ENCODE measurements at regions not wholly inside any gene's neighbourhood (a gene's known extent, or its start where the extent isn't known, plus 50 kb on each side); places are given as distances from the start of the nearest gene placed in this dataset.

- H3K27ac ChIP-seq: no peak overlapping the region
- no peak for TF ChIP-seq ZFX (IDR thresholded peaks at IDR 0.05)
- no peak for TF ChIP-seq CTCF (conservative IDR thresholded peaks at IDR 0.05)
These were observed 138.9 kb downstream of the LARP7 start for GRCh38 chr4:112775801-112776200.

GRCh38 chr4:112776535-112776934, 139.6 kb downstream of the LARP7 start:
- no peak overlapping the region for H3K27ac ChIP-seq

DNA sequence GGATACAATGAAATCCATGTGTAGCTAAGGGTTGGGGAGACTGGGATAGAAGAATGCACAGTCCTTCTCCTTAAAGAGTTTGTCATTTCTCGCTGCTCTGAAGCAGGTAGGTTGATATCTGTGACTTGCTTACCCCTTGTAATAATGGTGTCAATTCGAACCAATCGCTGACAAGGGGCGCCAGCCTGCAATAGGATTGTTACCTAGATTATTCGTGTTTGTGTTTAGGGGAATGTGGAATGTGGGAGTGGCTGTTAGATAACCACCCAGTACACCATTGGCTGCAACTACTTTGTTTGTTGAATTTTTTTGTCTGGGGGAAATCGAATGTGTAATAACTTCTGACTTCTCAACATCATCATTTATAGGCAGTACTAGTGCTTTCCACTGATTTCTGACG, 141.6 kb downstream of the LARP7 start:
- no peak overlapping the region for H3K27ac ChIP-seq
- no peak for TF ChIP-seq CTCF (conservative IDR thresholded peaks at IDR 0.05)

More at GRCh38 chr4:112776535-112776934, 139.6 kb downstream of the LARP7 start:
- TF ChIP-seq ZFX (IDR thresholded peaks at IDR 0.05) (no peak), CTCF (conservative IDR thresholded peaks at IDR 0.05) (no peak)

DNA sequence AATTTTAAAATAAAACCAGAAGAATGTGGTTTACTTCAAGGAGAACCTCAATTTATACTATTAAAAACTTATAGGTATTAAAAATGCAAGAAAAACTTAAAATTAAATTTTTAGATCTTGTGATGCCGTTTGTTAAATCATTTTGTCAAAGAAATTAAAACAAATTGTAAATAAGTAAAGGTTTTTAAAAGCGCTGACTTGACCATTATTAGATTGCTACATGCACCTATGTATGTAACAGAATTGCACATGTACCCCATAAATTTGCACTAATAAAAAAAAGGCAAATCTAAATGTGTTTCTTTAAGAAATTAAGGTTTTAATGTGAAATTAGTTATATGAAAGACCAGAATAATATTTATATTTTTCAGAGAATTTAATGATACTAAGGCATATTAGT, 156.1 kb downstream of the LARP7 start:
- TF ChIP-seq CTCF (conservative IDR thresholded peaks at IDR 0.05) (no peak), ZFX (IDR thresholded peaks at IDR 0.05) (no peak)
- no peak overlapping the region for H3K27ac ChIP-seq

DNA sequence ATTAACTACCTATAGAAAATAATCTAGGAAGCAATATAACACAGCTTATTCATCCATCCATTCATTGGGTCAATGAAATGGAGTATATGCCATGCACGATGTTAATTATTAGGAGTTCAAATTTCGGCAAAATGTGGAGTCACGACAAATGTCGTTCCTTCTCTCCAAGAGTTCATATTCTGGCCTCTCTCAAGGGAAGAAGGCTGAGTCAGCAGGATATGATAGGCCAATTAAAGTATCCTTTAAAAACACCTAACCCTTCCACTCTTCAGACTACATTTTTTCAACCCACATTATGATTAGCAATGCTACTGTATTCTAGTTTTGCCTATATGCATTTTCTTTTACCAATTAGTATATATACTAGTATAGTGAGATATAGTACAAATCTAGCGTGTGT, 163.1 kb downstream of the LARP7 start:
- H3K27ac ChIP-seq: no peak overlapping the region
- TF ChIP-seq ZFX (IDR thresholded peaks at IDR 0.05) (no peak), CTCF (conservative IDR thresholded peaks at IDR 0.05) (no peak)

DNA sequence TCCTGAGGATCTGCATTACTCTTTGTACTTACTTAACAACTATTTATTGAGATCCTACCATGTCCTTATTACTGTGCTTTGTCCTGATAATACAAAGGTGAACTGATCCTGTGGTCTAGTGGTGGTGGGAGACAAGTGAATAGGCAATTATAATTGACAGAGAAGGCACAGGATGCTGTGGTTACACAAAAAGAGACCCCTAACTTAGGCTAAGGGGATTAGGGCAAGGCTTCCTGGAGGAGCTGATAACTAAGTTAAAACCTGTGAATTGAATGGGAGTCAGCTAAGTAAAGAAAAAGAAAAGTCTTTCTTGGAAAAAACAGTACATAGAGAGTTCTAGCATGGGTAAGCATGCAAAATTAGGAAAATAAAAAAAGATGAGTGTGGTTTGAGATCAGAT, 164.4 kb downstream of the LARP7 start:
- no peak for TF ChIP-seq CTCF (conservative IDR thresholded peaks at IDR 0.05)
- TF ChIP-seq ZFX (IDR thresholded peaks at IDR 0.05): no peak
- H3K27ac ChIP-seq: no peak overlapping the region

- H3K27ac ChIP-seq: no peak overlapping the region
- TF ChIP-seq CTCF (conservative IDR thresholded peaks at IDR 0.05) (no peak), ZFX (IDR thresholded peaks at IDR 0.05) (no peak)
These were observed 165.8 kb downstream of the LARP7 start for GRCh38 chr4:112802780-112803179.
